ENCODE measurements at regions not wholly inside any gene's neighbourhood (a gene's known extent, or its start where the extent isn't known, plus 50 kb on each side); places are given as distances from the start of the nearest gene placed in this dataset.

GRCh38 chr1:213688655-213689054, 299.1 kb upstream of the PROX1 start:
- Histone ChIP-seq H3K9ac (no peak overlapping the region), H3K79me2 (no peaks in the 10 kb centered on the region), H3K9me3 (ENCODE audit: control insufficient read depth, low read length) (no peaks in the 10 kb centered on the region), H3K4me1 (no peaks in the 10 kb centered on the region), H3K36me3 (ENCODE audit: control insufficient read depth, insufficient read depth, low read length) (no peaks in the 10 kb centered on the region), H3K4me2 (ENCODE audit: low read length) (no peak overlapping the region), H2AFZ (no peak overlapping the region), H3K27ac (no peak overlapping the region), H3K27me3 (ENCODE audit: control insufficient read depth, insufficient read depth, low read length) (no peaks in the 10 kb centered on the region), H3K4me3 (ENCODE audit: low read depth, low read length) (no peak overlapping the region)
- no peak for TF ChIP-seq CTCF (IDR thresholded peaks at IDR 0.05)

GRCh38 chr1:213689260-213689659, 298.5 kb upstream of the PROX1 start:
- Histone ChIP-seq H3K4me3 (ENCODE audit: low read depth, low read length) (no peak overlapping the region), H3K79me2 (no peaks in the 10 kb centered on the region)

GRCh38 chr1:213690341-213690917, 297.3 kb upstream of the PROX1 start:
- Histone ChIP-seq H3K9me3 (ENCODE audit: control insufficient read depth, low read length) (no peaks in the 10 kb centered on the region), H3K27me3 (ENCODE audit: control insufficient read depth, insufficient read depth, low read length) (no peaks in the 10 kb centered on the region), H3K4me2 (ENCODE audit: low read length) (no peak overlapping the region), H2AFZ (no peak overlapping the region), H3K36me3 (ENCODE audit: control insufficient read depth, insufficient read depth, low read length) (no peaks in the 10 kb centered on the region), H3K79me2 (no peaks in the 10 kb centered on the region), H3K4me1 (no peaks in the 10 kb centered on the region), H3K4me3 (ENCODE audit: low read depth, low read length) (no peak overlapping the region), H3K27ac (no peak overlapping the region), H3K9ac (no peak overlapping the region)
- no peak for TF ChIP-seq CTCF (IDR thresholded peaks at IDR 0.05)

More at GRCh38 chr1:213689260-213689659, 298.5 kb upstream of the PROX1 start:
- Histone ChIP-seq H3K27ac (no peak overlapping the region), H3K27me3 (ENCODE audit: control insufficient read depth, insufficient read depth, low read length) (no peaks in the 10 kb centered on the region), H2AFZ (no peak overlapping the region), H3K9ac (no peak overlapping the region), H3K4me1 (no peaks in the 10 kb centered on the region), H3K4me2 (ENCODE audit: low read length) (no peak overlapping the region), H3K36me3 (ENCODE audit: control insufficient read depth, insufficient read depth, low read length) (no peaks in the 10 kb centered on the region), H3K9me3 (ENCODE audit: control insufficient read depth, low read length) (no peaks in the 10 kb centered on the region)
- no peak for TF ChIP-seq CTCF (IDR thresholded peaks at IDR 0.05)

- Histone ChIP-seq H3K9me3 (ENCODE audit: control insufficient read depth, low read length) (no peaks in the 10 kb centered on the region), H3K27me3 (ENCODE audit: control insufficient read depth, insufficient read depth, low read length) (no peaks in the 10 kb centered on the region), H3K36me3 (ENCODE audit: control insufficient read depth, insufficient read depth, low read length) (no peaks in the 10 kb centered on the region), H3K4me1 (no peaks in the 10 kb centered on the region), H3K4me3 (ENCODE audit: low read depth, low read length) (no peak overlapping the region), H3K27ac (no peak overlapping the region), H3K79me2 (no peaks in the 10 kb centered on the region), H3K4me2 (ENCODE audit: low read length) (no peak overlapping the region), H2AFZ (no peak overlapping the region), H3K9ac (no peak overlapping the region)
- TF ChIP-seq CTCF (IDR thresholded peaks at IDR 0.05) = no peak
Observed at GRCh38 chr1:213692321-213692720, 295.5 kb upstream of the PROX1 start.

GRCh38 chr1:213693864-213694263, 293.9 kb upstream of the PROX1 start:
- no peaks in the 10 kb centered on the region for H3K9me3 ChIP-seq (ENCODE audit: control insufficient read depth, low read length)
- no peak for TF ChIP-seq CTCF (IDR thresholded peaks at IDR 0.05)
- no peak overlapping the region for H3K27ac ChIP-seq
- H3K27me3 ChIP-seq (ENCODE audit: control insufficient read depth, insufficient read depth, low read length) = no peaks in the 10 kb centered on the region
- H3K4me1 ChIP-seq = no peaks in the 10 kb centered on the region
- no peak overlapping the region for H2AFZ ChIP-seq
- H3K36me3 ChIP-seq (ENCODE audit: control insufficient read depth, insufficient read depth, low read length) = no peaks in the 10 kb centered on the region
- no peak overlapping the region for H3K4me3 ChIP-seq (ENCODE audit: low read depth, low read length)
- H3K9ac ChIP-seq = no peak overlapping the region
- H3K79me2 ChIP-seq = no peaks in the 10 kb centered on the region
- no peak overlapping the region for H3K4me2 ChIP-seq (ENCODE audit: low read length)
